Fibroblast of lung (primary cell): ENCODE measurements at regions not wholly inside any gene's neighbourhood (a gene's known extent, or its start where the extent isn't known, plus 50 kb on each side); places are given as distances from the start of the nearest gene placed in this dataset.
A peak's percentile ranks its signal among the peaks of the same experiment; 100 is the strongest.

ENCODE experiments used
- DNase-seq, 2 donors: peaks; one replicate each; pipeline versions ENCODE4 v3.0.0 to v3.0.0-alpha.2; 2010; ENCODE audit warnings: low read depth in 2 of 2
- H2AFZ ChIP-seq: 2 replicates; pipeline ENCODE4 v1.5.1; 2012; ENCODE audit warnings: low read length, control low read depth, inconsistent platforms
- H3K27ac ChIP-seq: 2 replicates; pipeline ENCODE4 v1.5.1; 2011; ENCODE audit warnings: low read length, control low read depth; ENCODE audit not compliant: insufficient read depth
- H3K27me3 ChIP-seq: 2 replicates; pipeline ENCODE4 v1.5.1; 2011; ENCODE audit warnings: mild to moderate bottlenecking, low read length; ENCODE audit not compliant: control insufficient read depth, insufficient read depth
- H3K36me3 ChIP-seq: 2 replicates; pipeline ENCODE4 v1.5.1; 2011; ENCODE audit warnings: low read length; ENCODE audit not compliant: control insufficient read depth, insufficient read depth
- H3K4me1 ChIP-seq: 2 replicates; pipeline ENCODE4 v1.5.1; 2011; ENCODE audit warnings: low read length; ENCODE audit not compliant: control insufficient read depth, insufficient read depth; ENCODE audit errors: extremely low read depth
- H3K4me2 ChIP-seq: 2 replicates; pipeline ENCODE4 v1.5.1; 2011; ENCODE audit warnings: low read length, control low read depth; ENCODE audit not compliant: insufficient read depth; ENCODE audit errors: extremely low read depth
- H3K4me3 ChIP-seq, 4 experiments: fragments of 200-600 bp in 1 of 4; sonication (generic) in 1 of 4; replicated peaks in 1 of 4; 2 replicates each; pipeline ENCODE4 v1.5.1; 2011 to 2016; ENCODE audit warnings: low read length in 4 of 4, low read depth in 3 of 4, mild to moderate bottlenecking in 3 of 4, control low read depth in 2 of 4, inconsistent platforms in 1 of 4, mixed read lengths in 1 of 4; ENCODE audit not compliant: insufficient read depth in 1 of 4; ENCODE audit errors: control extremely low read depth in 1 of 4
- H3K79me2 ChIP-seq: 2 replicates; pipeline ENCODE4 v1.5.1; 2012; ENCODE audit warnings: mild to moderate bottlenecking, low read length, inconsistent platforms; ENCODE audit not compliant: control insufficient read depth, insufficient read depth
- H3K9ac ChIP-seq: 2 replicates; pipeline ENCODE4 v1.5.1; 2011; ENCODE audit warnings: mild to moderate bottlenecking, low read length, control low read depth; ENCODE audit not compliant: insufficient read depth
- H3K9me3 ChIP-seq: 2 replicates; pipeline ENCODE4 v1.5.1; 2012; ENCODE audit warnings: low read depth, low read length; ENCODE audit not compliant: control insufficient read depth, insufficient read depth
- H4K20me1 ChIP-seq: 2 replicates; pipeline ENCODE4 v1.5.1; 2011; ENCODE audit warnings: low read length; ENCODE audit not compliant: control insufficient read depth, insufficient read depth; ENCODE audit errors: extremely low read depth
- CTCF ChIP-seq, 2 donors: IDR thresholded peaks in 1 of 2; conservative IDR thresholded peaks in 1 of 2; 1 replicate in 1 of 2; 2 replicates in 1 of 2; pipeline ENCODE4 v1.5.1; 2011 to 2012; ENCODE audit warnings: low read length in 2 of 2, control low read depth in 1 of 2, inconsistent platforms in 1 of 2, low read depth in 1 of 2, mild to moderate bottlenecking in 1 of 2
- EZH2 ChIP-seq: IDR thresholded peaks from 2 replicates; pipeline ENCODE4 v1.5.1; 2012; ENCODE audit warnings: low read length, control low read depth, mild to moderate bottlenecking; ENCODE audit errors: missing control alignments

- no peak overlapping the region for H3K27ac ChIP-seq
- no peak for DNase-seq
- no peaks in the 10 kb centered on the region for H4K20me1 ChIP-seq
- no peaks in the 10 kb centered on the region for H3K4me1 ChIP-seq
- H3K9ac ChIP-seq = no peak overlapping the region
- no peaks in the 10 kb centered on the region for H3K27me3 ChIP-seq
- no peak overlapping the region for H2AFZ ChIP-seq
- no peak for TF ChIP-seq EZH2
- no peak for TF ChIP-seq CTCF (conservative IDR thresholded peaks at IDR 0.05 in 1 of 2, IDR thresholded peaks at IDR 0.05 in 1 of 2; ENCODE audit: low read depth in 1 of 2, low read length in 2 of 2)
- no peak overlapping the region for H3K4me3 ChIP-seq
- no peak overlapping the region for H3K4me2 ChIP-seq
- H3K79me2 ChIP-seq = no peaks in the 10 kb centered on the region
- H3K36me3 ChIP-seq = no peaks in the 10 kb centered on the region
- no peaks in the 10 kb centered on the region for H3K9me3 ChIP-seq
These were observed 614.0 kb upstream of the EYS start for GRCh38 chr6:66321017-66321416.

GRCh38 chr6:66307490-66307889 lies 600.5 kb upstream of the EYS start:
- Histone ChIP-seq H3K4me3 (no peak overlapping the region), H4K20me1 (no peaks in the 10 kb centered on the region), H3K79me2 (no peaks in the 10 kb centered on the region), H2AFZ (no peak overlapping the region), H3K4me2 (no peak overlapping the region), H3K36me3 (no peaks in the 10 kb centered on the region), H3K27me3 (no peaks in the 10 kb centered on the region), H3K4me1 (no peaks in the 10 kb centered on the region), H3K9ac (no peak overlapping the region), H3K9me3 (no peaks in the 10 kb centered on the region), H3K27ac (no peak overlapping the region)
- DNase-seq = peak in 1 of 2 donors; percentile 46
- TF ChIP-seq EZH2 (no peak), CTCF (conservative IDR thresholded peaks at IDR 0.05 in 1 of 2, IDR thresholded peaks at IDR 0.05 in 1 of 2; ENCODE audit: low read depth in 1 of 2, low read length in 2 of 2) (no peak)

GRCh38 chr6:66291905-66292304 lies 584.9 kb upstream of the EYS start:
- Histone ChIP-seq H3K4me1 (no peaks in the 10 kb centered on the region), H3K9me3 (no peaks in the 10 kb centered on the region), H3K27me3 (no peaks in the 10 kb centered on the region), H3K79me2 (no peaks in the 10 kb centered on the region), H3K4me2 (no peak overlapping the region), H3K36me3 (no peaks in the 10 kb centered on the region), H2AFZ (no peak overlapping the region), H3K4me3 (no peak overlapping the region), H4K20me1 (no peaks in the 10 kb centered on the region), H3K9ac (no peak overlapping the region), H3K27ac (no peak overlapping the region)
- no peak for DNase-seq
- TF ChIP-seq EZH2 = no peak
- TF ChIP-seq CTCF (conservative IDR thresholded peaks at IDR 0.05 in 1 of 2, IDR thresholded peaks at IDR 0.05 in 1 of 2; ENCODE audit: low read depth in 1 of 2, low read length in 2 of 2) = no peak
